ENCODE measurements at regions not wholly inside any gene's neighbourhood (a gene's known extent, or its start where the extent isn't known, plus 50 kb on each side); places are given as distances from the start of the nearest gene placed in this dataset.

GRCh38 chr1:200296091-200296661 lies 113.7 kb downstream of the ZNF281 start:
- Histone ChIP-seq H3K9me3 (no peaks in the 10 kb centered on the region), H3K36me3 (no peaks in the 10 kb centered on the region), H3K4me1 (ENCODE audit: control insufficient read depth in 1 of 2, insufficient read depth in 1 of 2, low read depth in 1 of 2, low read length in 1 of 2) (no peaks in the 10 kb centered on the region)

GRCh38 chr1:200294241-200294640 lies 115.6 kb downstream of the ZNF281 start:
- no peaks in the 10 kb centered on the region for H3K27me3 ChIP-seq

More at GRCh38 chr1:200296091-200296661, 113.7 kb downstream of the ZNF281 start:
- Histone ChIP-seq H3K27me3 (no peaks in the 10 kb centered on the region), H3K4me3 (ENCODE audit: low read depth in 1 of 2, low read length in 1 of 2) (no peak overlapping the region), H3K27ac (no peak overlapping the region)
- TF ChIP-seq CTCF (IDR thresholded peaks at IDR 0.05): no peak

DNA sequence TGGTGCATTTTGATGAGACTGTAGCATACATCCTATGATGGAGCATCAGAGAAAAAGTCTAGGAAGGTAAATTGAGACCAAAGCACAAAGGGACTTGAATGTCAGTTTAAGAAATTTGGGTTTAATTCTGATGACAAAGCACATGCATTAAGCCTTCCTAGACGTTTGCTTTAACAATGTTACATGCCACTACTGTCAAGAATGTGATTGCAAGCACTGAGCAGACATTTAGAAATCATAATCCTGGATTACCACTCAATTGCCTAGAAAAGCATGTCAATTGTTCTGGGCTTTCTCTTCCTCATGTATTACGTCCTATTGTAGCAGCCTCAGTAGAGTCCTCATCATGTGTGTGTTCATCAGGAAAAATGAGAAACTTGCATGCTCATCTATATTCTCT lies 117.1 kb downstream of the ZNF281 start:
- no peak for TF ChIP-seq CTCF (IDR thresholded peaks at IDR 0.05)
- no peaks in the 10 kb centered on the region for H3K36me3 ChIP-seq
- H3K4me3 ChIP-seq (ENCODE audit: low read depth in 1 of 2, low read length in 1 of 2): no peak overlapping the region
- H3K27me3 ChIP-seq: no peaks in the 10 kb centered on the region
- no peak overlapping the region for H3K27ac ChIP-seq
- H3K9me3 ChIP-seq: no peaks in the 10 kb centered on the region
- H3K4me1 ChIP-seq (ENCODE audit: control insufficient read depth in 1 of 2, insufficient read depth in 1 of 2, low read depth in 1 of 2, low read length in 1 of 2): no peaks in the 10 kb centered on the region

More at GRCh38 chr1:200294241-200294640, 115.6 kb downstream of the ZNF281 start:
- Histone ChIP-seq H3K36me3 (no peaks in the 10 kb centered on the region), H3K27ac (no peak overlapping the region), H3K9me3 (no peaks in the 10 kb centered on the region), H3K4me1 (ENCODE audit: control insufficient read depth in 1 of 2, insufficient read depth in 1 of 2, low read depth in 1 of 2, low read length in 1 of 2) (no peaks in the 10 kb centered on the region), H3K4me3 (ENCODE audit: low read depth in 1 of 2, low read length in 1 of 2) (no peak overlapping the region)
- no peak for TF ChIP-seq CTCF (IDR thresholded peaks at IDR 0.05)

DNA sequence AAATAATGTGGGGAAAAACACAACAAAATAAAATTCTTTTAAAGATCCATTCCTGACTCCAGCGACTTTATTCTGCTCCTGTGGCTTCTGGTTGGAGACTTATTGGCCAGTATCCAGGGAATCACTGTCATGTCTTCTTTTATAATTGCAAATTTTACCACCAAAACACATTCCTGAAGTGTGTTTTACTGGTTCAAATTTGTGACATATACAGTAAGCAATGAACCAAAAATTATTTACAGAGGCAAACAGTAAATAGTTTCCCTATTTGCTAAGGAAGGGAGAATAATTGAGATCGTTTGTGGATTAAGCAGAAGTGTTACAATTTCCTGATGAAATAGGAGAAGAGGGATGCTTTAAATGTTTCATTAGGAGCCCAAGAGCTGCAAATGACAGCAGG lies 118.7 kb downstream of the ZNF281 start:
- Histone ChIP-seq H3K36me3 (no peaks in the 10 kb centered on the region), H3K27ac (no peak overlapping the region), H3K4me1 (ENCODE audit: control insufficient read depth in 1 of 2, insufficient read depth in 1 of 2, low read depth in 1 of 2, low read length in 1 of 2) (no peaks in the 10 kb centered on the region), H3K9me3 (no peaks in the 10 kb centered on the region), H3K27me3 (no peaks in the 10 kb centered on the region), H3K4me3 (ENCODE audit: low read depth in 1 of 2, low read length in 1 of 2) (no peak overlapping the region)
- no peak for TF ChIP-seq CTCF (IDR thresholded peaks at IDR 0.05)

DNA sequence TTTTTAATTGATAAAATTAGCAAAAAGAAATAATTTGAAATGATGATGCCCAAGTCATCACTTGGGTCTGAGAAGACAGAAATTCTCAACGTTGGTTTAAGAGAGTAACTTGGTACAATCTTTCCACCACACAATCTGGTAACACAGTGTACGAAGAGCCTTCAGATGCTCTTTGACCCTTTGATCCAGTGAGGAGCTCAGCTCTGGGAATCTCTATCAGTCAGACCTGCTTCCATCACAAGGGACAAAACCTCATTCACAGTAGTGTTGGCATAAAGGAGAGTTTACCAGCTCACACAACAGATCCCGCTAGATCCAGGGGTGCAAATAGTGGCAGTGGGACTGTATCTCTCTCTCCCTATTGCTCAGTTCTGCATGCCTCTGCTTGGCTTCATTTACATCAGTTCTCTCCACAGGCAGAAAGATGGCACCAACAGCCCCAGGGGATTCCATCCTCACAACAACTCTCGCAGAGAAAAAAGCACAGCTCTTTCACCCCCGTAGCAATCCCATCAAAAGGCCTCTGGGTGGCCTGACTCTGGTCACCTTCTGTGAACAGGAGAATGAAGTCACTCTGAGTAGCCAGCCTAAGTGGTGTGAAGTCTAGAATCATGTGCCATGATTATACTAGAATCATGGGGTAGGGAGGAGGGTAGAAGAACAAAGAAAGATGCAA lies 119.7 kb downstream of the ZNF281 start:
- Histone ChIP-seq H3K4me1 (ENCODE audit: control insufficient read depth in 1 of 2, insufficient read depth in 1 of 2, low read depth in 1 of 2, low read length in 1 of 2) (peaks cover 0 to 4% of the 10 kb centered on the region in 2 experiments), H3K4me3 (ENCODE audit: low read depth in 1 of 2, low read length in 1 of 2) (no peak overlapping the region), H3K27me3 (no peaks in the 10 kb centered on the region), H3K27ac (no peak overlapping the region), H3K36me3 (no peaks in the 10 kb centered on the region), H3K9me3 (no peaks in the 10 kb centered on the region)
- no peak for TF ChIP-seq CTCF (IDR thresholded peaks at IDR 0.05)
